NCI-H1417 (cell line): ENCODE measurements at regions not wholly inside any gene's neighbourhood (a gene's known extent, or its start where the extent isn't known, plus 50 kb on each side); places are given as distances from the start of the nearest gene placed in this dataset.

Experiments used
- DNase-seq, 3 experiments: peaks; one replicate each; lab custom pipeline; 2025; lab: John Stamatoyannopoulos, UW

- DNase-seq, result no peak
These were observed 52.1 kb upstream of the HTATIP2 start for GRCh38 chr11:20311444-20311843.

GRCh38 chr11:20310596-20311394 lies 52.7 kb upstream of the HTATIP2 start:
- DNase-seq, result peak in 1 of 3 experiments; percentile 34

- DNase-seq, result peak in 2 of 3 experiments; percentile 27 to 57
These were observed 53.4 kb upstream of the HTATIP2 start for GRCh38 chr11:20310137-20310536.

GRCh38 chr11:20309231-20310025 lies 54.1 kb upstream of the HTATIP2 start:
- DNase-seq, result no peak

GRCh38 chr11:20308601-20309000 lies 54.9 kb upstream of the HTATIP2 start:
- no peak for DNase-seq

GRCh38 chr11:20303391-20303965 lies 60.0 kb upstream of the HTATIP2 start:
- DNase-seq, result no peak

GRCh38 chr11:20293992-20294391 lies 69.5 kb upstream of the HTATIP2 start:
- DNase-seq, result no peak

GRCh38 chr11:20293531-20293930 lies 70.0 kb upstream of the HTATIP2 start:
- no peak for DNase-seq

GRCh38 chr11:20289732-20290131 lies 73.8 kb upstream of the HTATIP2 start:
- peak in 2 of 3 experiments; percentile 58 to 91 for DNase-seq

GRCh38 chr11:20283475-20283874 lies 80.0 kb upstream of the HTATIP2 start:
- DNase-seq, result no peak

GRCh38 chr11:20278727-20279126 lies 84.8 kb upstream of the HTATIP2 start:
- DNase-seq, result no peak

- no peak for DNase-seq
These were observed 86.5 kb upstream of the HTATIP2 start for GRCh38 chr11:20277014-20277413.

- DNase-seq, result no peak
These were observed 87.2 kb upstream of the HTATIP2 start for GRCh38 chr11:20275987-20276965.

GRCh38 chr11:20274031-20274430 lies 89.5 kb upstream of the HTATIP2 start:
- DNase-seq, result peak; percentile 75 to 98 (median 93)

GRCh38 chr11:20261526-20261925 lies 101.3 kb upstream of the DBX1 start:
- DNase-seq, result no peak

GRCh38 chr11:20260307-20260706 lies 100.0 kb upstream of the DBX1 start:
- DNase-seq, result no peak

GRCh38 chr11:20259506-20259905 lies 99.2 kb upstream of the DBX1 start:
- DNase-seq, result no peak

GRCh38 chr11:20258376-20258895 lies 98.2 kb upstream of the DBX1 start:
- DNase-seq, result no peak

GRCh38 chr11:20256925-20257324 lies 96.7 kb upstream of the DBX1 start:
- peak in 1 of 3 experiments; percentile 10 for DNase-seq

- DNase-seq, result no peak
These were observed 93.5 kb upstream of the DBX1 start for GRCh38 chr11:20253796-20254195.

GRCh38 chr11:20251496-20251895 lies 91.2 kb upstream of the DBX1 start:
- DNase-seq, result no peak
